PC-9 (cell line): ENCODE measurements at regions not wholly inside any gene's neighbourhood (a gene's known extent, or its start where the extent isn't known, plus 50 kb on each side); places are given as distances from the start of the nearest gene placed in this dataset.

Source experiments
- CTCF ChIP-seq: fragments of 200-600 bp; sonication (generic); conservative IDR thresholded peaks from 2 replicates; pipeline ENCODE4 v1.6.1; 2017; ENCODE audit warnings: mixed run types, antibody characterized with exemption, mild to moderate bottlenecking, moderate library complexity
- EZH2 ChIP-seq: fragments of 200-600 bp; sonication (generic); IDR thresholded peaks from 2 replicates; pipeline ENCODE4 v1.8.0; 2017; ENCODE audit warnings: antibody characterized with exemption, low read depth

- TF ChIP-seq EZH2 (no peak), CTCF (no peak)
Measured at GRCh38 chr5:104273725-104274124, 711.1 kb upstream of the NUDT12 start.
